Osteoblast (primary cell): ENCODE measurements at regions not wholly inside any gene's neighbourhood (a gene's known extent, or its start where the extent isn't known, plus 50 kb on each side); places are given as distances from the start of the nearest gene placed in this dataset.

Source experiments
- DNase-seq: peaks from one replicate; pipeline ENCODE4 v3.0.0; 2011; ENCODE audit warnings: low spot score, mixed read lengths; ENCODE audit not compliant: insufficient read length; ENCODE audit errors: missing footprints
- H2AFZ ChIP-seq: 2 replicates; pipeline ENCODE4 v1.6.0; 2011; ENCODE audit warnings: mild to moderate bottlenecking, low read length
- H3K27ac ChIP-seq: 2 replicates; pipeline ENCODE4 v1.5.1; 2011; ENCODE audit warnings: mild to moderate bottlenecking, low read depth, low read length, moderate library complexity
- H3K27me3 ChIP-seq: 2 replicates; pipeline ENCODE4 v1.6.0; 2012; ENCODE audit warnings: mild to moderate bottlenecking, control low read depth, inconsistent platforms, low read length, moderate library complexity; ENCODE audit not compliant: insufficient read depth
- H3K36me3 ChIP-seq: 2 replicates; pipeline ENCODE4 v1.5.1; 2011; ENCODE audit warnings: mild to moderate bottlenecking, low read length, control low read depth, moderate library complexity; ENCODE audit not compliant: insufficient read depth
- H3K4me1 ChIP-seq: 2 replicates; pipeline ENCODE4 v1.5.1; 2011; ENCODE audit warnings: mild to moderate bottlenecking, low read length, control low read depth, moderate library complexity; ENCODE audit not compliant: insufficient read depth
- H3K4me2 ChIP-seq: 2 replicates; pipeline ENCODE4 v1.6.0; 2011; ENCODE audit warnings: mild to moderate bottlenecking, low read length; ENCODE audit not compliant: insufficient read depth
- H3K4me3 ChIP-seq: fragments of 200-600 bp; sonication (generic); 3 replicates; pipeline ENCODE4 v1.5.1; 2012; ENCODE audit warnings: mild to moderate bottlenecking, low read length, inconsistent platforms; ENCODE audit not compliant: insufficient read depth
- H3K79me2 ChIP-seq: 2 replicates; pipeline ENCODE4 v1.6.0; 2012; ENCODE audit warnings: mild to moderate bottlenecking, low read length, control low read depth, inconsistent platforms; ENCODE audit not compliant: insufficient read depth
- H3K9me3 ChIP-seq: 2 replicates; pipeline ENCODE4 v1.5.1; 2011; ENCODE audit warnings: low read depth, low read length, control low read depth
- H4K20me1 ChIP-seq: 2 replicates; pipeline ENCODE4 v1.6.0; 2012; ENCODE audit warnings: mild to moderate bottlenecking, low read length, control low read depth; ENCODE audit not compliant: insufficient read depth
- TF ChIP-seq, protein P1 (sequence below): IDR thresholded peaks from 2 replicates; pipeline ENCODE4 v1.5.1; 2011; ENCODE audit warnings: mild to moderate bottlenecking, low read depth, low read length, moderate library complexity; ENCODE audit errors: extremely low read depth

GRCh38 chr9:28782630-28783029 lies 1209.3 kb upstream of the C9orf72 start:
- no peak overlapping the region for H3K27ac ChIP-seq
- H3K4me1 ChIP-seq: no peaks in the 10 kb centered on the region
- no peaks in the 10 kb centered on the region for H4K20me1 ChIP-seq
- no peak for DNase-seq
- H3K36me3 ChIP-seq: no peaks in the 10 kb centered on the region
- no peak overlapping the region for H3K4me3 ChIP-seq
- TF ChIP-seq, protein P1, sequence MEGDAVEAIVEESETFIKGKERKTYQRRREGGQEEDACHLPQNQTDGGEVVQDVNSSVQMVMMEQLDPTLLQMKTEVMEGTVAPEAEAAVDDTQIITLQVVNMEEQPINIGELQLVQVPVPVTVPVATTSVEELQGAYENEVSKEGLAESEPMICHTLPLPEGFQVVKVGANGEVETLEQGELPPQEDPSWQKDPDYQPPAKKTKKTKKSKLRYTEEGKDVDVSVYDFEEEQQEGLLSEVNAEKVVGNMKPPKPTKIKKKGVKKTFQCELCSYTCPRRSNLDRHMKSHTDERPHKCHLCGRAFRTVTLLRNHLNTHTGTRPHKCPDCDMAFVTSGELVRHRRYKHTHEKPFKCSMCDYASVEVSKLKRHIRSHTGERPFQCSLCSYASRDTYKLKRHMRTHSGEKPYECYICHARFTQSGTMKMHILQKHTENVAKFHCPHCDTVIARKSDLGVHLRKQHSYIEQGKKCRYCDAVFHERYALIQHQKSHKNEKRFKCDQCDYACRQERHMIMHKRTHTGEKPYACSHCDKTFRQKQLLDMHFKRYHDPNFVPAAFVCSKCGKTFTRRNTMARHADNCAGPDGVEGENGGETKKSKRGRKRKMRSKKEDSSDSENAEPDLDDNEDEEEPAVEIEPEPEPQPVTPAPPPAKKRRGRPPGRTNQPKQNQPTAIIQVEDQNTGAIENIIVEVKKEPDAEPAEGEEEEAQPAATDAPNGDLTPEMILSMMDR: no peak
- H2AFZ ChIP-seq: no peak overlapping the region
- H3K9me3 ChIP-seq: no peaks in the 10 kb centered on the region
- no peaks in the 10 kb centered on the region for H3K27me3 ChIP-seq
- H3K4me2 ChIP-seq: no peak overlapping the region
- H3K79me2 ChIP-seq: no peaks in the 10 kb centered on the region

GRCh38 chr9:28792716-28793115 lies 1219.4 kb upstream of the C9orf72 start:
- Histone ChIP-seq H3K4me1 (no peaks in the 10 kb centered on the region), H2AFZ (no peak overlapping the region), H4K20me1 (no peaks in the 10 kb centered on the region), H3K9me3 (no peaks in the 10 kb centered on the region), H3K4me3 (no peak overlapping the region), H3K79me2 (no peaks in the 10 kb centered on the region), H3K27me3 (no peaks in the 10 kb centered on the region), H3K36me3 (no peaks in the 10 kb centered on the region), H3K4me2 (no peak overlapping the region), H3K27ac (no peak overlapping the region)
- DNase-seq: no peak
- TF ChIP-seq, protein P1: no peak

GRCh38 chr9:28799876-28800275 lies 1226.6 kb upstream of the C9orf72 start:
- no peaks in the 10 kb centered on the region for H3K79me2 ChIP-seq
- no peak overlapping the region for H3K27ac ChIP-seq
- H3K4me1 ChIP-seq: no peaks in the 10 kb centered on the region
- H3K4me2 ChIP-seq: no peak overlapping the region
- no peaks in the 10 kb centered on the region for H4K20me1 ChIP-seq
- H3K36me3 ChIP-seq: no peaks in the 10 kb centered on the region
- H3K27me3 ChIP-seq: no peaks in the 10 kb centered on the region
- H3K4me3 ChIP-seq: no peak overlapping the region
- TF ChIP-seq, protein P1: no peak
- no peak overlapping the region for H2AFZ ChIP-seq
- H3K9me3 ChIP-seq: no peaks in the 10 kb centered on the region
- no peak for DNase-seq

- Histone ChIP-seq H3K79me2 (no peaks in the 10 kb centered on the region), H3K4me2 (no peak overlapping the region), H3K27me3 (no peaks in the 10 kb centered on the region), H3K4me3 (no peak overlapping the region), H3K27ac (no peak overlapping the region), H2AFZ (no peak overlapping the region), H3K4me1 (no peaks in the 10 kb centered on the region), H3K36me3 (no peaks in the 10 kb centered on the region), H3K9me3 (no peaks in the 10 kb centered on the region), H4K20me1 (no peaks in the 10 kb centered on the region)
- TF ChIP-seq, protein P1: no peak
- DNase-seq: no peak
Measured at GRCh38 chr9:28801144-28801799, 1228.0 kb upstream of the C9orf72 start.
